Activated effector memory CD4-positive, alpha-beta T cell treated with Interleukin-2 at 50 U/mL for 16 hours (primary cell): ENCODE measurements at regions not wholly inside any gene's neighbourhood (a gene's known extent, or its start where the extent isn't known, plus 50 kb on each side); places are given as distances from the start of the nearest gene placed in this dataset.

Source experiments
- DNase-seq: peaks from one replicate; pipeline ENCODE4 v3.0.0-alpha.2; 2020

DNA sequence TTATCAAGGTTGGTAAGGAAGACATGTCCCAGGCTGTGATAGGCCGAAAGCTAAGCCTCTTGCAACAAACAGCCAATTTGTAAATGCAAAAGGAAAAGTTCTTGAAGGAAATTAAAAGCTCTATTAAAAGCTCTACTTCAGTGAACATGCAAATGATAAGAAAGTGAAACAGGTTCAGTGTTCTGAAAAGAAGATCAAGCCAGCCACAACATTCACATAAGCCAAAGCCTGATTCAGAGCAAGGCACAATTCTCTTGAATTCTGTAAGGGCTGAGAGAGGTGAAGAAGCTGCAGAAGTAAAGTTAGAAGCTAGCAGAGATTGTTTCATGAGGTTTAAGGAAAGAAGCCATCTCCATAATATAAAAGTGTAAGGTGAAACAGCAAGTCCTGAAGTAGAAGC, 1259.5 kb upstream of the PIK3C3 start:
- no peak for DNase-seq

DNA sequence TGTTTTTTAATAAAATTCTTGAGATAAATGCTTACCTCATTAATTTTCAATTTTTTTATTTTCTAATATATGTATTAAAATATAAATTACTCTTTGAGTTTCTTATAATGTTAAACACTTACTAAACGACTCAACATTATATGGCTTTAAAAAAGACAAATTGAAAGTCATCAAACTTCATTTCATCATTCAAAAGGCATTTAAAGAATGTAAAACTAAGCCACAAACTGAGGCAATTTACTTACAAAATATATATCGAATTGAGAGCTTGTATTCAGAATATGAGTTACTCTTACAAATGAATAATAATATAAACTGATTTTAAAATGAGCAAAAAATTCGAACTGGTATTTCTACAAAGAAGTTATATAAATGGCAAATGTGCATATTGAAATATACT, 1262.2 kb upstream of the PIK3C3 start:
- no peak for DNase-seq

DNA sequence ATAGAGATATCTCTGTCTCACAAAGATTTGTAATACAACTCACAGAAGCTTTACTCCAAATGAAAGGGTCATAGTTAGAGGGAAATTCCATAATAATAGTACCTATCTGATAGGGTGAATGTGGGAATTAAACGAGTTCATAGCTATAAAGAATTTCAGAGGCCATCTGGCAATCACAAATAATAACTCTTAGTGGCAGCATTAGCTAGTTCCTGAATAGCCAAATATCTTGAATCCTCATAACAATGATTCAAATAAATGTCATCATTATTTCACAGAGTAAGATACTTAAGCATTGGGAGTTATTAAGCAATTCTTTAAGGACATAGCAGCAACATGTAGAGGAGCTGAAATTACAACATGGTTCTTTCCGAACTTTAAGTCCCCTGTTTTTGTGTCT, 1265.0 kb upstream of the PIK3C3 start:
- DNase-seq: no peak

DNA sequence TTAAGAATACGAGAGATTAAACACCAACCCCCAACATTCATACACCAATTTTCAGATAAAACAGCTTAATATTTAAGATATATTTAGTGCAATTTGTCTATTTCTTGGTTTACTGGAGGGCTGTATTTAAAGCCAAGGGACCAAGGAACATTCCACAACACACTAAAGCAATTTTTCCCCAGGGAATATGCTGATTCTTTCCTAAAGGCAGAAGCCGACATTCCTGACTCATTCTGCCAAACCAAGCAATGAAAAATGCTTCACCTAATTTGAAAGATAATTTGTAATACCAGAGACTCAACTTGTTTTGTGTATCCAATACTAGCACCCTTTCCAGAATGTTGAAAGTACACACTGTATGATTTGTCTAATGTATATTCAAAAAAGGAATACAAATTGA, 1267.6 kb upstream of the PIK3C3 start:
- no peak for DNase-seq

DNA sequence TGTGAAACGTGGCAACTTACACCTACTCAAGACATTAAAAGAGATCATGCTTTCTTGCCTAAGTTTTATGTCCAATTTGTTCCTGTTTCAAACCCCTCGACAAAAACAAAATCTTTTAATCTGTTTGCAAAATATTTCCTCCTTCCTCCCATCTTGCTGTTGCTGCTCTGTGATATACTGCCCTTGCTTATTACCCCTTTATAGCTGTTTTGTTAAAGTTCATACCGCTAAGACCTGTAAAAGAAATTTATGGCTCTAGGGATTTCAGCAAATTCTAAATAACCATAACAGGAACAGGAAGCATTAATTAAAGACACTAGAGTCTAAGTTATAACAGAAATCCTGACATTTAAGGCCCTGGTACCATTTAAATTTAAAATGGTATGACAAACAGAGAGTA, 1268.2 kb upstream of the PIK3C3 start:
- no peak for DNase-seq

DNA sequence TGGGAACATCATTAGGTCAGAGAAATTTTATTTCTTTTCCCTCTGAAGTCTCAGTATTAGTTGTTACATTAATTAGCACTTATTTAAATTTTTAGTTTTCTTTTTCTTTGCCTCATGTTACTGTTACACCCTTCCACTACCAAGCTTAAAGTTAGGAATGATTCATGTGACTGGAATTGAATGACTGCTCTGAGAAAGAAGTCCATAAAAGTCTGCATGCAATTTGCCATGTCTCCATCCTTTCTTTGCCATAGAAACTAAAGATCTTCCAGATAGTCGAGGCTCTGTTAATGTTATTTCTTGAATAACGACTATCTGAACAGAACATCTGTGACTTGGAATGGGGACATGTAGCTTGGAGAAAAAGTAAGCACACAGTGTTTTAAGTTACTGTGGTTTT, 1269.8 kb upstream of the PIK3C3 start:
- no peak for DNase-seq

DNA sequence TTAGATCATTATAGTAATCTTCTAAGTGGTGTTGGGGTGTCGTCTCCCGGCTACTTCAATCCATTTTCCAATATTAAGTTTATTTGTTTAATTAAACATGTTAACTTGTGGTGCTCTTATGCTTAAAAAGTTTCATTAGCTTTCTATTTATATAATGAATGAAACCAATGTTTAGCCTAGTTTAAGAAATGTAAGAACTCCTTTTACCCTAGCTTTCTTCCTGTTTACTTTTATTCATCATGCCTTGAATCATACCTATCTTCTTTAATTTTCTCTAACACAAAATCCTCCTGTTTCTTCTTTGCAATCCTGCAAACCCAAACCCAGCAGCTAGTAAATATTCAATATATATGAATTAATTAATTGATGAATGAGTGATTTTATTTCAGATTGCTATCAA, 1276.7 kb upstream of the PIK3C3 start:
- DNase-seq: no peak

DNA sequence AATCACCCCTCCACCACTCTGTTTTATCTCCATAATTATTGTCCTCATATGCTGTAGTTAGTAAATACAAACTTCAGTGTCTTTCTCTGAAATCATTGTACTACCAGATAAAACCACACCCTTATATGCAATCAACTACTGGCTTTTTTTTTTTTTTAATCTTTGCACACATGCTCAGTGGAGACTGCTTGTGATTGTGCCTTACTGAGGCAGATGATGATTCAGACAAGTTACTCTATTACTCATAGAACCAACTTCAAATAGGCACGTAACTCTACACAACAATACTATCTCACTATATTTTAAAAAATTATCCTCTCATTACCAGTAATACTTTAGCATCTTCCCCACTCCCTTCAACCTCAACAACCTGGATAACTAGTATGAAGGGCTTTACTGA, 1278.4 kb upstream of the PIK3C3 start:
- no peak for DNase-seq

DNA sequence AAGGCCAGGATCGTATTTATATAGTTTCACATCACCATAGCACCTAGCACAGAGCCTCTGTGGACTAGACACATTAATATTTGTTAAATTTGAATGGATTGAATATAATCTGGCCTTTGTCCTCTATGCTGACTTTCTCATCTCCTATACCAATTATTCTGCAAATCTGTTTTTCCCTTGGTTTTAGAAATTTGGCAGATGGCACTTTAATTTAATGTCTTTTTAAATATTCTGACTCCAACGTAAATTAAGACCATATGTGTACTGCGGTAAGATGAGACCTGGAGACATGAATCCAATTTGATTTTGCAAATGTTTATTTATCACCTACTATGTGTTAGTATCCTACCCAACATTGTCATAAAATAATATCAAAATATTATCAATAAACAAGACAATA, 1281.9 kb upstream of the PIK3C3 start:
- DNase-seq: no peak

DNA sequence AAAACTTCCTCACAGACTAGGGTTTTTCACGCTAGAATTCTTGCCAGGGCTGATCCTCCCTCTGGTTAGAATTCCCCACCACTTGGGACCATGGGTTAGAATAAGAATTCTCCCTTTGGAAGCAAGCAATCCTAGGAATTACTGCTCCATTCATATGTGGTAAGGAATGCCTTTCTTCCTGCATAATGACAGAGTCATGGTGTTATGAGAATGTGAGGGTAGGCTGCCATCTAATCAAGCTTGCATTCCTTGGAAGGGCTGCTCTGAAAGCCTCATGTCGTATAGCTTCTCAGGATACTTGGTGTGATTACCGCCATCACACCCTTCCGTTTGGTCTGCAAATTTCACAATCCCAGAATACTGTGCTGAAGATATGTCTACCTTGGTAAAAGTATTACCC, 1282.4 kb upstream of the PIK3C3 start:
- DNase-seq: no peak

DNA sequence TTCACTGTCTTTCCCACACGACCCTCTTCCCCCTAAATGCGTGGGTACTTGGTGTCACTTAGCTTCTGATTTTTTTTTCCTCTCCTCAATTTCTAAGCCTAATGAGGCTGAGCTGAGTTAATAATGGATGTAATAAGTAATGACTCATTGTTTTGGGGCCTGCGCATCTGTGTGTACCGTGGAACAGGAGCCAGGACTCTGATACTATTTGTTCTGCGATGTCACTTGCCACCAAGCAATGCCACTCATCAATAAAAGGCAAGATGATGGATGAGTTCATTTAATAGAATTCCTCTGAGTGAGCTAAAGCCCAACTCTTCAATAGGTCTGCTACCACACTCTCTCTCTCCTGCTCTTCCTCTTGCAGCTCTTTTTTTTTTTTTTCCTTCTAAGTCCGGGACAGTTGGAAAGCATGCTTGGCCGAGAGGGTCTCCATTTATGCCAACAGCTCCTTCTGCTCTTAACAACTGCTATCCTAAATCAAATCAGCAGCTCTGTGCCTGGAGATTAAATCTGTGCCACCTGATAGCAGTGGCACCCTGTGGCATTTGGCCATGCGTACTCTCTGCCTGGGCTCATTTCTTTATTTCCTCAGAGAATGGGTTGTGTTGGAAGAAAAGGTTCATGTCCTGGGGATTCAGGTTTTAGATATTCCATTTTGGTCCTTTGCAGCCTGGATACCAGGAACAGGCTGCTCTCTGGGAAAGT, 1284.2 kb upstream of the PIK3C3 start:
- no peak for DNase-seq

DNA sequence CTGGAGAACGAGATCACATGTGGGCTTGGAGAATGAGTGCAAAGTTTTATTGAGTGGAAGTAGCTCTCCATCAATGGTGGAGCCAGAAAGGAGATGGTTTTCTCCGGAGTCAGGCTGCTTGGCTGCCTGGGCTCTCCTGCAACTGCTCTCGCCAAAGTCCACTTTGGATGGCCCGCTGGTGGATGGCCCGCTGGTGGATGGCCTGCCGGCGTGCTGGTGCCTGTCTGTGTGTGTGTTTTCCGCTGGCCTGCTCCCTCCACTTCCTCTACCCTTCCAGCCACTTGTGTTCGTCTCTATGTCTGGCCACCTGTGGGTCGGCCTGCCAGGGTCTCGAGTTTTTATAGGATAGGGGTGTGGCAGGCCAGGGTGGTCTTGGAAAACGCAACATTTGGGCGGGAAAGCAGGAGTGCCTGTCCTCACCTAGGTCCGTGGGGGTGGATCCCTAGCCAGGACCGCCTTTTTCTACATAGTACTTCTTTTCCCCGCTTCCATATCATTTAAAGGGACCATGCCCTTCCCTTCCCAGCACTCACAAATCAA, 1292.1 kb upstream of the PIK3C3 start:
- DNase-seq: no peak

DNA sequence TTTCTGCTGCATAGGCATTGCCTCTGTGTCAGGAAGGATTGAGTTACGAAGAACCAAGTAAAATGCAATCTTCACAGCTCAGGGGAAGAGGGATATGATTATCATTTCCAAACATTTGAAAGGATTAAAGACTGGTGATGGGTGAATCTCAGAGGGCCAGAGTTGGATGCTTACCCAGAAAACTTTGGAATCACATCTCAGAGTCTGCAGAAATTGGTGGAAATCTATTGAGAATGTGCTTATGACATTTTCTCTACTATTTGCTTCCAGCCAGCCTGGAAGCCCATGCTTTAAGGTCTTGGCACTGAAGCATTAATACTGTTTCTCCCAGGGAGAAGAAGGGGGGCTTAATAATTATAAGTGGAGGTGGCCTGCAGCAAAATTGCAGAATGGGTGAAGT, 1301.4 kb upstream of the PIK3C3 start:
- DNase-seq: no peak

DNA sequence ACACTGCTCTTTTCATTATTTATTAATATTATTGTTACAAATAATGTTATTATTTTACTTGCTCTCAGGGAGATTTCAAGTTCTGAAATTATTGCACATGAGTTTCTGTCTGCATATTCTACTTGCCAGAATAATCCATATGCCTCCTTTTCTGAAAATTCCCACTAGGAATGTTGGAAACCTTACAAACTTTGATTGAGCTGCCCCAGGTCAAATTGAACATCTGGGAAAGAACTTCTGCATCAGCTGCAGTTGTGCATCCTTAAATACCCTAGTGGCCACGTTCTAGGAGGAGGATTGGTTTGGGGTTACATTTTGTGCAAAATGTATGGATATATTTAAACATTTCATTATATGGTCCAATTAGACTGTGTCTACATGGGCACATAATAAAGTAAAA, 1302.7 kb upstream of the PIK3C3 start:
- no peak for DNase-seq

DNA sequence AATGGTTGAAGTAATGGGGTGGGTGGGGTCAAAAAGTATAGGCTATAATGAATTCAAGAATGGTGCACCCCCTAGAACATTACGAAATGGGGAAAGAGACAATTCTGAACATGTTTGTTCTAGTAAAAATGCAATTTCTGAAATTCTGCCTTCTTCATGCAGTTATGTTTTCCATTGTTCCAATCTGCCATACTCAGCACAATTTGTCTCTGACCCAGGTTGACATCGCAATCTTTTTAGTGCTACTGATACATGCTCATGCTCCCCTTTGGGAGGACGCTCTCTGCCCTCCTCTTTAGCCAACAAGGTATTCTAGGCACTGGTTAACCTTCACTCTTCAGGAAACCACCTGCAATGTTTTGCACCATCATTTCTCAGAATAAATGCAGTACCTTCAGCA, 1303.9 kb upstream of the PIK3C3 start:
- DNase-seq: no peak

DNA sequence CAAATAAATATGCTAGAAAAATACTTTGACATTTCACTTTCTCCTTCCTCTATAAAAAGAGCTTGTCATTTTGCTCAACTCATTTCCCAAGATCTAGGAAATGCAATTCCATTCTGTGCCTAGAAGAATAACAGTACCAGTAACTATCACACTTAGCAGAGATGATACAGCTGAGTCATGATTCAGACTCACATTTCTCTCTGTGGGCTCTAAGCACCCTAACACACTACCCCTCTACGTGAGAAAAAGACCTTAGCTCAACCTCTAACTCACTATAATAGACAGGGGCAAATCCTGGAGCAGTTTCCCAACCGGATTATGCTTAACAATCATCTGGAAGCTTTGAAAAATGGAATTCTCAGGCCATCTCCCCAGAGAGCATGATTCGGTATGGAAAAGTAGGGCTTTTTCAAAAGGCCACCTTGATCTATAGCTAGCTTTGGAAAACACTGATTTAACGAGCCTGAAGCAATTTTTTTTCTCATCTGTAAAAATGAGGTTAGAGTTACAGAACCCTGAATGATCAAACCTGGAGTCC, 1312.3 kb upstream of the PIK3C3 start:
- no peak for DNase-seq

DNA sequence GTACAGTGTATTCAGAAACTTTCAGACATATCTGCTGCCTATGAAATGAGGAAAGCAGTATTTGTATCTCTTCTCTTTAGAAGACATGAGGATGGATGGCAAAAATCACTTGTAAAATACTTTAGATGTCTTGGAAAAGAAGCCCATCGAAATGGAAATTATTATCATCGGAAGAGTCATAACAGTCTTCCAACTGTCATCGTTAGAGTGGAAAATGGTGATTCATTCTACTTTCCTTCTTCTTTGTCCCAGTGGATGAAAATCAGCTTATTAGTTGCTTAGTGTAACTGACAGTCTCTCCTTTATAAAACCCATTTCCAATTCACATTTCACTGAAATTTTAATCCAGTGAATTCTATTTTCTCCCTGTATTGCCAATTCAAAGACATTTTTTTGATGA, 1323.7 kb upstream of the PIK3C3 start:
- DNase-seq: no peak

DNA sequence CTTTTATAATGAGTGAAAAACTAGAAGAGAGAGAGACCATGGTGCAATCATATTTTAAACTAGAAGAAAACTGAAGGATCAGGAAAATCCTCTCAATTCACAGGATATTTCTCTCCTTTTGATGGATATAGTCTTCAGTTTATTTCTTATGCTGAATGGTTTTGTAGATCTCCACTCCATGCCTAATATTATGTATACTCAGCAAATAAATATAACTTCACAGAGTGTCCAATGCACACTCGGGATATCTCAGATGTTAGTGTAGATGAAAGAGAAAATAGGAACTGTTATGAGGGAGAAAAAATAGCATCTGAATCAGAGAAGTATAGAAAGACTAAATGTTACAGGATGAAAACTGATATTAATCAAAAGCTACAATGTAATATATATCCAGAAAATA, 1324.5 kb upstream of the PIK3C3 start:
- DNase-seq: no peak

DNA sequence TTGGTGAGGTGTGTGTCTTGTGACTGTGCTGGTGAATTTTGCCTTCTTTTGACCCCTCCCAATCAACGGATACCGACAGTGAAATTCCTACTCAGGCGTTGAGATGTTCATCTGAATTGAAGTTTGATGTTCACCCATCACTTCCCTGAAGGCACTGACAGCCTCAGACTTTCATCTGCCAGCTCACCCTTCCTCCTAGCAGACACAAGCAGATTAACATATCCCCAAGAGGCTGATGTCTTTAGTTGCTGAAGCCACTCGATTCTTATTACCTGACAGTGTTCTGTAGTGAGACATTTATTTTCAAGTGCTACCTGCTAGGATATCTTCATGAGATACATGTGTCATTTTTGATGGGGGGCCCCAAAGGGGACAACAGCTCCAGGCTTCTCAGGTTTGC, 1330.1 kb upstream of the PIK3C3 start:
- no peak for DNase-seq

DNA sequence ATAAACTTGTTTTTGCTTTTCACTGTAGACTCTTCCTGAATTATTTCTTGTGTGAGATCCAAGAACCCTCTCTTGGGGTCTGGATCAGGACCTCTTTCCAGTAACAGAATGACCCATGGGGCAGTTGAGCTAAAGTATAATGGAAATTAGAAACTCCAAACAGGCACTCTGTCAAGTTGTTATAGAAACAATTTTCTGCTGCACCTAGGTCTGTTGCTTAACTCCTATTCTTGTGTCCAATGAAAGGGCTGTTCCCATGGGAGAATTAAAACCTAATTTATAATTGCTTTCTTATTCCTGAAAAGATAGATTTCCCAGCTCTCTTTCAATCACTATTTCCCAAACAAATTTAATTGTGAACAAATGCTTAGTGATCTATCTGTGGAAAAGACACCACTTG, 1341.3 kb upstream of the PIK3C3 start:
- no peak for DNase-seq

DNA sequence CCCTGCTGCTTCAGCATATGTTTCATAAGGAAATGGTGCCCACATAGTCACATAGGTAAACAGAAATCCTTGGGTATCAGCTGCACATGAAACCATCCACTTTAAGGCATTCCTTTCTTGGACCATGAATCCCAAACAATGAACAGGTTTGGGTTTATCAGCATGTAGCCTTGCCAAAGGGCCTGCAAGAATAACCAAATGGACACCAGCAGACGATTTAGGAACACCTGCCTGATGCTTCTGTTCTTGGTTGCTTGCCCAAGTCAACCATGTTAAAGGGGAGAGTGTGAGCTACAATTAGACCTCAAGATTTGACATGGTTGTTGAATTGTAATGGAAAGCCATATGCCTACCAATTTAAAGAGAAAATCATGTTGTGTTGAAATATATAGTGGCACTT, 1342.7 kb upstream of the PIK3C3 start:
- DNase-seq: no peak

DNA sequence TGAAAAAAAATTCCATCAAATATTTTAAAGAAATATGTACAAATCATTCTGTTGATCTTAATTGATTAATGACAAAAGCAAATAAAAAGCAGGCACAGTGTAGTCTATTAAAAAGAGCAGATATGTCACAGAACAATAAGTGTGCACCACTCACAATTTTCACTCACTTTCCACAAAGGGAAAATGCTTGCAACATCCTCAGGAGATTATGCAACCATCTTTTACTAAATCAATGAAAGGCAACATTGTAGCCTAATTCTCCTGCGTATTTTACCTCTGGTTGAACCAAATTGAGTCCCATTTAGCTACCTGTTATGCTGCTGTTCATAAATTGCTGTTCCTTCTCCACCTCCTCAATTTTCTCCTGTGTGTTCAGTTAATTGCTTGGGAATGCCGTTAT, 1346.8 kb upstream of the PIK3C3 start:
- DNase-seq: no peak

DNA sequence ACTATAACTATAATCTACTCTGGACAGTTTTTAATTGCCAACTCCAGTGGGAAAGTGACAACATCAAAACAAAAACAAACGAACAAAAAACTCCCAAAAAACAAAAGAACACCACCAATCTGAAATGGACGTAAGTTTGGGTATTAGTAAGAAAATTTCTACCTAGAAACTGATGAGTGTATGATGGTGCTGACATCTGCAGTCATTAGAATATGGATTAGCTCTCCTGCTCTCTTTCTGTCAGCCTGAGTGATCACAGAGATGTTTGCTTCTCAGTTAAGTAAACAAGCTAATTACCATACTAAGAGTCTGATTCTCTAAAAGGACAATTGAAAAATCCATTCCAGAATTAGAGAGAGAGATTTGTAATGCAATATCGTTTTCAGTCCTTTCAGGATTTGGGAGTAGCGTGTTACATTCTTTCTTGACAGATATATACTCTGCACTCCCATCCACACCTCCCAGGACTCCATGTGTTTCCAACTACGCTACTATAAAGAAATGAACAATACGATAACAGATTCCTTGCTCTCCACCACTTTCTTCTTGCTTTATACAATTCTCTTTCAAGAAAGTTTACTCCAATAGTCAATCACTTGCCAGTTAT, 1347.4 kb upstream of the PIK3C3 start:
- DNase-seq: no peak

DNA sequence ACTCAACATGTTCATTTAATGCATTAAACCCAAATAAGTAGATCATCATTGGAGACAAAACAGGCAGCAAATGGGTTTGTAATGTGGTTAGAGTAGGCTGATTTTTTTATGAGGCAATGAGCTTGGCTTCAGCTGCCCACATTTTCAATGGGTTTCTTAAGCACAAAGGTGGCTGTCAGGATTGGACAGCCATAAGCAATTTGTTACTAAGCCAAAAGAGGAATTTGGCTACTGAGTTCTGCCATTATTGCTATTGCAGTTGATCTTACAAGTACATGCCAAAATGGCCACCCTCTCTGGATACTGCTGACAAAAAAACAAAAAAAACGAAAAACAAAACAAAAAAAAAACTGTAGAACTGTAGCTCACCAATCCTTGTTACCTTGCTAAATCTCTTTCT, 1348.0 kb upstream of the PIK3C3 start:
- no peak for DNase-seq

DNA sequence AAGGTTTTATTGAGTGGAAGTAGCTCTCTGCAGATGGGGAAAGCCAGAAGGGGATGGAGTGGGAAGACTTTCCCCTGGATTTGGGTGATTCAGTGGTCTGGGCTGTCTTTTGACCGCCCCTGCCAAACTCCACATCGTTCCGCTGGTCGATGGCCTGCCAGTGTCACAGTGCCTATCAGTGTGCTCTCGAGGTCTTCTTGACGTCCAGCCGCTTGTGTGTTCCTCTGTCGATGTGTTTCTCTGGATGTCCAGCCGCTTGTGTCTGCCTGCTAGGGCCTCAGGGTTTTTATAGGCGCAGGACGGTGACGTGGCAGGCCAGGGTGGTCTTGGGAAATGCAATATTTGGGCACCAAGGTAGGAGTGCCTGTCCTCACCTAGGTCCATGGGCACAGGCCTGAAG, 1371.4 kb upstream of the PIK3C3 start:
- DNase-seq: no peak
